Uterus (tissue), 2 donors: ENCODE measurements at regions not wholly inside any gene's neighbourhood (a gene's known extent, or its start where the extent isn't known, plus 50 kb on each side); places are given as distances from the start of the nearest gene placed in this dataset.

Experiments used
- POLR2A ChIP-seq, 2 donors: fragments of 450-650 bp; IDR thresholded peaks; one replicate each; pipeline ENCODE4 v1.6.1; 2016; ENCODE audit warnings: antibody characterized with exemption in 2 of 2, mild to moderate bottlenecking in 1 of 2, moderate library complexity in 1 of 2
- TF ChIP-seq, protein P1 (sequence below), 4 experiments: fragments of 200-600 bp in 2 of 4; fragments of 450-650 bp in 2 of 4; sonication (generic) in 2 of 4; IDR thresholded peaks; one replicate each; pipeline ENCODE4 v1.5.1; 2016 to 2019; ENCODE audit warnings: antibody characterized with exemption in 4 of 4, mild to moderate bottlenecking in 2 of 4, moderate library complexity in 1 of 4

DNA sequence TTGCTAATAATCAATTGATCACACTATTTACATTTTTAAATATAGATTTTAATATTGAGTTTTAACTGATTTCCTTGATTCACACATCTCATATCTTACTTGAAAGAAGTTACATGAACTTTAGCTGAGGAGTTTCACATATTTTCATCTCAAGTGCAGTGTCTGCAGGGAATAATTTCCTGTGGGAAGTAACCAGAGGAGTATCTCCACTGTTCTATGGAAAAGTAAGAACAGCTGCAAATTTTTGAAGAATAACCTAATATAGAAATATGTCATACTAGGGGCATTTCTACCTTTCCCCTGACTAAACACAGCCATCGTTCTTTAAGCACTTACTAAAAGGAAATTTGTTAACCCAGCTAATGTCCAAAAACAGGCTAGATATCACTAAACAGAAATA is 546.4 kb downstream of the EFNA5 start:
- TF ChIP-seq, protein P1, sequence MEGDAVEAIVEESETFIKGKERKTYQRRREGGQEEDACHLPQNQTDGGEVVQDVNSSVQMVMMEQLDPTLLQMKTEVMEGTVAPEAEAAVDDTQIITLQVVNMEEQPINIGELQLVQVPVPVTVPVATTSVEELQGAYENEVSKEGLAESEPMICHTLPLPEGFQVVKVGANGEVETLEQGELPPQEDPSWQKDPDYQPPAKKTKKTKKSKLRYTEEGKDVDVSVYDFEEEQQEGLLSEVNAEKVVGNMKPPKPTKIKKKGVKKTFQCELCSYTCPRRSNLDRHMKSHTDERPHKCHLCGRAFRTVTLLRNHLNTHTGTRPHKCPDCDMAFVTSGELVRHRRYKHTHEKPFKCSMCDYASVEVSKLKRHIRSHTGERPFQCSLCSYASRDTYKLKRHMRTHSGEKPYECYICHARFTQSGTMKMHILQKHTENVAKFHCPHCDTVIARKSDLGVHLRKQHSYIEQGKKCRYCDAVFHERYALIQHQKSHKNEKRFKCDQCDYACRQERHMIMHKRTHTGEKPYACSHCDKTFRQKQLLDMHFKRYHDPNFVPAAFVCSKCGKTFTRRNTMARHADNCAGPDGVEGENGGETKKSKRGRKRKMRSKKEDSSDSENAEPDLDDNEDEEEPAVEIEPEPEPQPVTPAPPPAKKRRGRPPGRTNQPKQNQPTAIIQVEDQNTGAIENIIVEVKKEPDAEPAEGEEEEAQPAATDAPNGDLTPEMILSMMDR (IDR thresholded peaks at IDR 0.05) = no peak
- no peak for TF ChIP-seq POLR2A (IDR thresholded peaks at IDR 0.05)
